HL-60 (cell line): ENCODE measurements at regions not wholly inside any gene's neighbourhood (a gene's known extent, or its start where the extent isn't known, plus 50 kb on each side); places are given as distances from the start of the nearest gene placed in this dataset.

Source experiments
- DNase-seq, 2 experiments: peaks; one replicate each; pipeline ENCODE4 v3.0.0-alpha.2; 2010 to 2020; ENCODE audit warnings: low read depth in 1 of 2, low spot score in 1 of 2
- H3K27ac ChIP-seq: fragments of 250-450 bp; sonication (Bioruptor Pico); replicated peaks from 2 replicates; pipeline ENCODE4 v1.5.1; 2020; ENCODE audit warnings: mild to moderate bottlenecking, moderate library complexity
- H3K27me3 ChIP-seq: fragments of 250-450 bp; sonication (Bioruptor Pico); 2 replicates; pipeline ENCODE4 v1.5.1; 2021; ENCODE audit warnings: mild to moderate bottlenecking, moderate library complexity; ENCODE audit not compliant: insufficient read depth, poor library complexity, severe bottlenecking
- H3K4me3 ChIP-seq: replicated peaks from 2 replicates; pipeline ENCODE4 v1.5.1; 2011; ENCODE audit warnings: mild to moderate bottlenecking, control low read depth, low read length; ENCODE audit not compliant: insufficient read depth
- GABPA ChIP-seq: IDR thresholded peaks from 2 replicates; pipeline ENCODE4 v1.6.1; 2012; ENCODE audit warnings: low read depth
- POLR2AphosphoS5 ChIP-seq: IDR thresholded peaks from 2 replicates; pipeline ENCODE4 v1.6.1; 2012; ENCODE audit warnings: low read depth
- SPI1 ChIP-seq: IDR thresholded peaks from 2 replicates; pipeline ENCODE4 v1.6.1; 2012; ENCODE audit warnings: low read depth, mild to moderate bottlenecking, borderline replicate concordance
- TF ChIP-seq, protein P1 (sequence below): IDR thresholded peaks from one replicate; pipeline ENCODE4 v1.5.1; 2011; ENCODE audit warnings: low read length, control low read depth, inconsistent platforms; ENCODE audit not compliant: insufficient read depth
- TF ChIP-seq, protein P2 (sequence below): IDR thresholded peaks from 2 replicates; pipeline ENCODE4 v1.6.1; 2012; ENCODE audit warnings: low read depth; ENCODE audit not compliant: insufficient replicate concordance

DNA sequence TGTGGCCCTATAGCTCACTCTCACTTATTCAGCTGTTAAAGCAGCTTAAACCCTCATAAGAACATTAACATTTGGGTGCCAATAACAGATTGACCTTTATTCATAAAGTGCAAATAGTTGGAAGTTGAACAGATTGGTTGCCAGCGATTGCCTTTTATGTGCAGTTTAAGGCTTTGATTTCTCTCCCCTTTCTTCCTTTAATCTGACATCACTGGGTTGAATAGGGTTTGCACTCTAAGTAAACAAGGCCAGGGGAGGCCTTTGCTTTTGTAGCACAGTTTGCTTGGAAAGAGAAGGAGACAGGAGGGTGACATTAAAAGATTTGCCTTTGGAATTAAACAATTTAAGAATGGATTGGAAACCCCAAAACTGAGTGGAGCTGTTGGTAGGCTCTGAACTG, 114.3 kb downstream of the NKX6-1 start:
- H3K4me3 ChIP-seq, result no peak overlapping the region
- peaks cover 2% of the 10 kb centered on the region for H3K27me3 ChIP-seq
- TF ChIP-seq POLR2AphosphoS5 (no peak), SPI1 (no peak), GABPA (no peak)
- TF ChIP-seq, protein P1, sequence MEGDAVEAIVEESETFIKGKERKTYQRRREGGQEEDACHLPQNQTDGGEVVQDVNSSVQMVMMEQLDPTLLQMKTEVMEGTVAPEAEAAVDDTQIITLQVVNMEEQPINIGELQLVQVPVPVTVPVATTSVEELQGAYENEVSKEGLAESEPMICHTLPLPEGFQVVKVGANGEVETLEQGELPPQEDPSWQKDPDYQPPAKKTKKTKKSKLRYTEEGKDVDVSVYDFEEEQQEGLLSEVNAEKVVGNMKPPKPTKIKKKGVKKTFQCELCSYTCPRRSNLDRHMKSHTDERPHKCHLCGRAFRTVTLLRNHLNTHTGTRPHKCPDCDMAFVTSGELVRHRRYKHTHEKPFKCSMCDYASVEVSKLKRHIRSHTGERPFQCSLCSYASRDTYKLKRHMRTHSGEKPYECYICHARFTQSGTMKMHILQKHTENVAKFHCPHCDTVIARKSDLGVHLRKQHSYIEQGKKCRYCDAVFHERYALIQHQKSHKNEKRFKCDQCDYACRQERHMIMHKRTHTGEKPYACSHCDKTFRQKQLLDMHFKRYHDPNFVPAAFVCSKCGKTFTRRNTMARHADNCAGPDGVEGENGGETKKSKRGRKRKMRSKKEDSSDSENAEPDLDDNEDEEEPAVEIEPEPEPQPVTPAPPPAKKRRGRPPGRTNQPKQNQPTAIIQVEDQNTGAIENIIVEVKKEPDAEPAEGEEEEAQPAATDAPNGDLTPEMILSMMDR, result no peak
- TF ChIP-seq, protein P2, sequence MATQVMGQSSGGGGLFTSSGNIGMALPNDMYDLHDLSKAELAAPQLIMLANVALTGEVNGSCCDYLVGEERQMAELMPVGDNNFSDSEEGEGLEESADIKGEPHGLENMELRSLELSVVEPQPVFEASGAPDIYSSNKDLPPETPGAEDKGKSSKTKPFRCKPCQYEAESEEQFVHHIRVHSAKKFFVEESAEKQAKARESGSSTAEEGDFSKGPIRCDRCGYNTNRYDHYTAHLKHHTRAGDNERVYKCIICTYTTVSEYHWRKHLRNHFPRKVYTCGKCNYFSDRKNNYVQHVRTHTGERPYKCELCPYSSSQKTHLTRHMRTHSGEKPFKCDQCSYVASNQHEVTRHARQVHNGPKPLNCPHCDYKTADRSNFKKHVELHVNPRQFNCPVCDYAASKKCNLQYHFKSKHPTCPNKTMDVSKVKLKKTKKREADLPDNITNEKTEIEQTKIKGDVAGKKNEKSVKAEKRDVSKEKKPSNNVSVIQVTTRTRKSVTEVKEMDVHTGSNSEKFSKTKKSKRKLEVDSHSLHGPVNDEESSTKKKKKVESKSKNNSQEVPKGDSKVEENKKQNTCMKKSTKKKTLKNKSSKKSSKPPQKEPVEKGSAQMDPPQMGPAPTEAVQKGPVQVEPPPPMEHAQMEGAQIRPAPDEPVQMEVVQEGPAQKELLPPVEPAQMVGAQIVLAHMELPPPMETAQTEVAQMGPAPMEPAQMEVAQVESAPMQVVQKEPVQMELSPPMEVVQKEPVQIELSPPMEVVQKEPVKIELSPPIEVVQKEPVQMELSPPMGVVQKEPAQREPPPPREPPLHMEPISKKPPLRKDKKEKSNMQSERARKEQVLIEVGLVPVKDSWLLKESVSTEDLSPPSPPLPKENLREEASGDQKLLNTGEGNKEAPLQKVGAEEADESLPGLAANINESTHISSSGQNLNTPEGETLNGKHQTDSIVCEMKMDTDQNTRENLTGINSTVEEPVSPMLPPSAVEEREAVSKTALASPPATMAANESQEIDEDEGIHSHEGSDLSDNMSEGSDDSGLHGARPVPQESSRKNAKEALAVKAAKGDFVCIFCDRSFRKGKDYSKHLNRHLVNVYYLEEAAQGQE, result no peak
- DNase-seq, result no peak
- no peak overlapping the region for H3K27ac ChIP-seq

DNA sequence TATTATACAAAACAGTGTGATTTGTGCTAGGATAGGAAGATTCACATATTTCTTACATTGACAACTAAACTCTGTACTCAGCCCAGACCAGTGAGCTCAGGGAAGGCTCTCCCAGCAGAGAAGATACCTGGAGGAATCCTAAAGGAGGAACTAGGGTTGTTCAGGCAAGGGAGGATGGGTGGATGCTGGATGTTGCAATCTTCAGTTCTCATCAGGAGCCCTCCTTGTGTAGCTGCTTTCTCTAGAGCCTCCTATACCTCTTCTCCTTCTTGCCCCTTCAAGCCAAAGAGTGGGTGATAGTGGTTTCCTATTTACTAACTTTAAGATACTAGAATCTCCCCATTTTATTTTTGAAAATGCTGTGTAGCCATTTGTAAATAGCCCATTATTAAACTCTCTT, 117.3 kb downstream of the NKX6-1 start:
- TF ChIP-seq SPI1 (no peak), POLR2AphosphoS5 (no peak), GABPA (no peak)
- TF ChIP-seq, protein P1, result no peak
- TF ChIP-seq, protein P2, result no peak
- DNase-seq, result no peak
- H3K4me3 ChIP-seq, result no peak overlapping the region
- no peak overlapping the region for H3K27ac ChIP-seq
- no peaks in the 10 kb centered on the region for H3K27me3 ChIP-seq

DNA sequence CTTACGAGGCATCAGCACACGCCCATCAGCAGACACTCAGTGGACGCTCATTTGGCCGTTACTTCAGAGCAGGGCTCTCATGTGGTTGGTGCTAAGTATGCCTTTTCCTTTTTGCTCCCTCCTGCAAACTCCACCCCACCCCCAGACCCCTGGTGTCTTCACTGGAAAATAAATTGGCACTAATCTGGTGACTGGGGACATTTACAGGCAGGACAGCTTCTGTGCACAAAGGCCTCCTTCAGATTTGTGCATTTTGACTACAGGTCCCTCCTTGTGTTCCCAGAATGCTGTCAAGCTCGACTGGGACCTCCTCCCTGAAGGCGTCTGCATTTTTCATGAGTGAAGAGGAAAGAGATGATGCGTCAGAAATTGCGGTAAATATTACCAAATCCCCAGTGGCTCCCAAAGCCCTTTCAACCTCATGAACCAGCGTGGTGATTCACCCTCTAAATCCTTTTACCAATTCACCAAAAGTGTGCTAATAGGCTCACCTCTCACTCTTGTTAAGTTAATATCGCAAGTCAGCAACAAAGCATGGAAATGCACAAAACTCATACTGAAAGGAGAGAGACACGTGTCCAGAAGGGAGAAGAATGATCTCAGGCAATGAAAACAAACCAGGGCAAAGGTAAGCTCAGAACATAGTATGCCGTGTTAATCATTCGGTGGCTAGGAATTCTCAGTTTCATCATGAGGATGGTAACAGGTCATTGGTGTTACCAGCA, 119.0 kb downstream of the NKX6-1 start:
- Histone ChIP-seq H3K27ac (no peak overlapping the region), H3K27me3 (no peaks in the 10 kb centered on the region), H3K4me3 (no peak overlapping the region)
- TF ChIP-seq SPI1, result no peak
- TF ChIP-seq, protein P2, result no peak
- TF ChIP-seq GABPA, result no peak
- TF ChIP-seq, protein P1, result no peak
- no peak for TF ChIP-seq POLR2AphosphoS5
- DNase-seq, result no peak
